ENCODE measurements at regions not wholly inside any gene's neighbourhood (a gene's known extent, or its start where the extent isn't known, plus 50 kb on each side); places are given as distances from the start of the nearest gene placed in this dataset.
A peak's percentile ranks its signal among the peaks of the same experiment; 100 is the strongest.

DNA sequence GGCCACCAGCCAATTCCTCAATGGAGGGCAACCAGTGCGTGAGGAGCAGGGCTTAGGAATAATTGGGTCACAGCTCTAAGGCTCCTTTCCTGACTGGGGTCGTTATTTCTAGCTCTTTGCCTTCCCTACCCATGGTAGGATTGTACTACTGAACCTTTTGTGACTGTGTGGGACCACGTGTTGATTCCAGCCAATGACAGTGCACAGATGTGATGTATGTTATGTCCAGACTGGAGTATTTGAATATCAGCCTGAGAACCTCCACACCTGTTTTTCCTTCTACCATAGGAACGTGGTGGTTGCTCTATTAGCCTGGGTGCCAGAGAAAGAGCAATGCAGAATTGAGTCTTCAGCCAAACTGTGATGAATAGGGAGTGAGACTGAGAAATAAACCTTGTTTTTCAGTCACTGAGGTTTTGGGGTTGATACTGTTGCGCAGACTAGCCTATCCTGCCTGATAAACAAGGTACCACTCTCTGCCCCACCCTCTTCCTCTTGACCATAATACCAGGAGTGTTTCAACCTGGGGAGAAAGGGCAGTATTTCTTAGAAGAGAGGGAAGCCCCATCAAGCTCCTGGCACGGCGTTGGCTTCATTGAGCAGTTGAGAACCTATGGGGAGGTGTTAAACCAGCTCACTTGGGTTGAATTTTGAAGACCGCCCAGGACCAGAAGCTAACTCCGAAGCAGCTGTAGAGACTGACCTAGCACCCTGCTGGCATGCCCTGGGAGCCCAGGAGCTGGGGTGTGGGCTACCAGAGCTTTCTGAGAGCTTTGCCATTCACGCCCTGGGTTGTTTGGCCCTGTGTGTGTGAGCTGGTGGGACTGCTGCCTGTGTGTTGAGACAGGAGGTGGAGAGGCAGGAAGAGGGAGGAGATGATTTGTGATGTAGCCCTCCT lies 105.5 kb upstream of the BACH2 start:
- DNase-seq: peak; percentile 19 to 65

DNA sequence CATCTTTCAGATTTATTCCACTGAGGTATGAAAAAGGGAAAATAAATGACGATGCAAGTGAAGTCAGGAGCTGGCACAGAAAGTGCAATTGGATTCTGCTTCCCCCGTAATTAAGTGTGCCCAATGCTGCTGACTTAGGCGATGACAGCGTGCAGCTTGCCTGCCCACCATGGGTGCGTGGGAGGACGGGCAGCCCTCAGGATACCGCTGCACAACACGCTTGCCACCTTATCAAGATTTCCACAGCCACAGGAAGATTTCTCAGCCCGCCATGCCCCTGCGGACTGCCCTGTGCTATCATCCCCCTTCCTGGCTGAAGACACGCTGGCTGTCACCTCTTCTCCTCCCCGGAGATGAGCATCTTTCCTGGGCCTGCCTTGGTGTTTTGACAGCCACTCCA lies 103.3 kb upstream of the BACH2 start:
- DNase-seq: no peak

DNA sequence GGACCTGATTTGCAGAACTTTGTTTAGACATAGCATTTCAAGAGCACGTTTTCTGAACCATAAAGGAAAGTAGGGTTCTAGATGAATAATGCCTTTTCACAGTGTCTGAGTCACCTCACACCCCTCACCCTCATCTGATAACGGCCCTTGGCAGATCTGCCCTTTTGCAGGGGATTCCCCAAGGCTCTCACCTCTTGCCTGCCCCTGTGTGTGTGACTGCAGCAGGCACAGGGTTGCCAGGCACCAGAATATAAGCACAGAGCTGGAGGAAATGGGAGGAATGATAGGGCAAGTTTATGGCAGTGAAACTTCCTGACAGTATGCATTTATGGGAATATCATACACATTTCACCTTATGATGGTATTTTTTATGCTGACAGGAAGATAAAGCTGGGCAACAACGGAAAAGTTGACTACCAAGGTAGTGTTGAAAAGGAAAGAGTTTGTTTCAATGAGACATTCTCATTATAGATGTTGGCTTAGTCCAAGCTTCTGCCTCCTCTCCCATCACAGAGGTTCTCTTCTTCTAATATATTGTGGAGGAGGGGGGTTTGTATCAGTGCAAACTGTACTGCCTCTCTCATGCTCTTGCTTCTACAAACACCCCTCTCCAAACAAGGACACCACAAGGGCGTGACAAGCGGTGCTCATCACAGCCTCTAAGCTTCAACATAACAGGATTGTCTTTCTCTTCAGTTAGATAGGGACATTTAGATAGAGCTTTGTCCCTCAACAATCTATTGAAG lies 101.5 kb upstream of the BACH2 start:
- DNase-seq: peak; percentile 84 to 87

DNA sequence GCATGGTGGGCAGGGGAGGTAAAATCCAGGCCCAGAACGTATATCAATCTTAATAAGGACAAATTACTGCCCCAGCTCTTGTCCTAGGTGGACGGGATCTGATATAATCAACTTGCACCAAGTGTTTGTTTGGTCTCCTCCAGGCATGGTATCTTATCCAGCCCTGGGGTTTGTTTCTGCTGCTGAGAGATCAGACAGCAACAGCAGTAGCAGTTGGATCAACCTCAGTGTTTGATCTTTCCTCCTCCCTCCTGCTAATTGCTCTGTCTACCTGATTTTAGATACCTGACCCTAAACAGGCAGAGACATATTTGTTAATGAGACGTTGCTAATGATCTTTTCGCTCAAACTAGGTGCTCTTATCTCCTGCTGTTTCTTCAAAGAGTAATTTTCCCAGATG lies 100.4 kb upstream of the BACH2 start:
- DNase-seq: no peak

DNA sequence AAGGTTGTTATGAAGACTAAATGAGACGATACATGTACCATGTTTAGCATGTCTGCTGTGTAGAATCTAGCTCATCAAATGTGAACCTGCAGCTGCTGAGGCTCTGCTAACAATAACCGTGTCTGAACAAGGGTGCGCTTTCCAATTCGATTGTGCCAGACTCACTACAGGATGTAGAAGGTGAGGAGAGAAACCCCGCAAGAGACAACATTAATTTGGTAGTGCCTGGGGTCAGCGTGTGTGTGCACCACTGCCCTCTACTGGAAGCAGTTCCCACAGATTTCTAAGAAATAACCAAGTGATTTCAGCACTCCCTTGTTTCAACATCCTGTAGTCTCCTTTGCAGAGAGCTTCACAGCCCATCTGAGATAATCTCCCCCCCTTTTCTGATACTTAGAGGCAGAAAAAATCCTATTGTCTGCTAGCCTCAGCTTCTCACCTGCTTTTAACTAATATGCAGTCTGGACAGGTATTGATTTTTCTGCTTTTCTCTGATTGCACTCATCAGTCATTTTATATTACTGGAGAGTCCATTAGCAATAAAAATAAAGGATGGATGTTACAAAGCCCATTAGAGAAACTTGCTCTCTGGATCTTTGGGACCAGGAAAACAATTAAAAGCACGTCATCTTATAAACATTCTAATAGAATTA lies 96.7 kb upstream of the BACH2 start:
- DNase-seq: peak; percentile 81

DNA sequence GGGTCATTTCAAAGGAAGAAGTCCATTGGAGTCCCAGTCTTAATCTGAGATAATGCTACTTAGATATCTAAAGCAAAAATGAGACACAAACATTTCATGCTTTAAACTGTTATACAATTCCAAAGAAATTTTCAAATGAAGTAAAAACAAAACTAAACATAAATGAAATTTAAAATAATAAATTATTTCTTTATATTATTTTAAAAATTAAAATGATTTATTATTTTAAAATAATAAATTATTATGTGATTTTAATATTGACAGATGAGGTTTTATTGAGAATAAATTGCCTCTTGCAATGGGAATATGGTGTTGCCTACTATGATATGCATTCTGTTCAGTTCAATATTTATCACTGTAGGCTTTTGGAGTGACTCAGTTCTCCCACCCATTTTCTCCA lies 93.7 kb upstream of the BACH2 start:
- no peak for DNase-seq

DNA sequence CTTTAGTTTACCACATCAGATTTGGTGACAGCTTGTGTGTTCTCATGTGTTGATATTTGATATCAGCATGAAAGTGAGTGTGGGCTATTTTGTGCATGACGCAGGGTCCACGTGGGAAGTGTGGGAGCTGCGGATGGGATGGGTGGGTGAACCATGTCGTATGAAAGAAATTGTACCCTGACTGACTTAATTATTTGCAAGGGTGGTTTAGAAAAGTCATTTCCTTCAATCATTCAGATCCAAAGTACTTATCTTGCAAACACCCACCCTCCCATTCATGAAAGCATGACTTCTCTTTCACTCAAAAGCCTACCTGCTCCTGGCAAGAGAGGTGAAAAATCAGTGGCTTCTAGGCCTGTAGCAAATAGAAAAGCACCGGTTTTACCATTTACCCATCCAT lies 91.8 kb upstream of the BACH2 start:
- DNase-seq: no peak

DNA sequence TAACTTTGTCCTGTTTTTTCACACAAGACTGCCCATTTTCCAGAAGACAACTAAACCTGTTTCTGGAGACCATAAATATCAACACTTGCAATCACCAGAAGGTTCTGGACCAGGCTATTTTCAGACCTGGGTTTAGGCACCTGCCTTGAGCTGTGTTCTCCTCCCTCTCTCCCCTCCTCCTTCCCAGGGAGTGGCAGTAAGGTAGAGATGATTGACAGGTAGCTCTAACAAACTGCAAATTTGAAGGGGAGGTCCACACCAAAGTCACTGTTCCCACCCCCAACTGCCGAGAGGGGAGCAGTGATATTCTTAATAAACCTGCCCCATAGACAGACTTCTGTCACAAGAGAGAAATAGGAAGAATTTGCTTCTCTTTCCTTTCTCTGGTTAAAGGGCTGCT lies 91.2 kb upstream of the BACH2 start:
- no peak for DNase-seq

DNA sequence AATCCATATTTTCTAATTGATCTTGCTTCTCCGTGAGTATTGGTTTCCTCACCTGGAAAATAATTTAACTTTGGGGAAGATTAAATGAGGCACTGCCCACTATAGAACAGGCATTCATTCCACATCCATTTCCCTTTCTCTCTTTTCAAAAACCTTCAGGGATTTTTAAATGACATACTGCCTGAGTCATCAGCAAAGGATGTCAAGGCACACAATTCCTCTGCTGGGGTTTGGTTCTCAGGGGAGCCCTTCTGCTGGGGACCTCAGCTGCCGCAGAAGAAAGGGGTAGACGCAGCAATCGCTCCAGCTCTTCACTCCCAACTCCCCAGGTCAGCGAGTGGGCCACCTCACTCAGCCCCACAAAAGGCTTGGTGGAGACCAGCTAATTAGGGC lies 90.7 kb upstream of the BACH2 start:
- no peak for DNase-seq

DNA sequence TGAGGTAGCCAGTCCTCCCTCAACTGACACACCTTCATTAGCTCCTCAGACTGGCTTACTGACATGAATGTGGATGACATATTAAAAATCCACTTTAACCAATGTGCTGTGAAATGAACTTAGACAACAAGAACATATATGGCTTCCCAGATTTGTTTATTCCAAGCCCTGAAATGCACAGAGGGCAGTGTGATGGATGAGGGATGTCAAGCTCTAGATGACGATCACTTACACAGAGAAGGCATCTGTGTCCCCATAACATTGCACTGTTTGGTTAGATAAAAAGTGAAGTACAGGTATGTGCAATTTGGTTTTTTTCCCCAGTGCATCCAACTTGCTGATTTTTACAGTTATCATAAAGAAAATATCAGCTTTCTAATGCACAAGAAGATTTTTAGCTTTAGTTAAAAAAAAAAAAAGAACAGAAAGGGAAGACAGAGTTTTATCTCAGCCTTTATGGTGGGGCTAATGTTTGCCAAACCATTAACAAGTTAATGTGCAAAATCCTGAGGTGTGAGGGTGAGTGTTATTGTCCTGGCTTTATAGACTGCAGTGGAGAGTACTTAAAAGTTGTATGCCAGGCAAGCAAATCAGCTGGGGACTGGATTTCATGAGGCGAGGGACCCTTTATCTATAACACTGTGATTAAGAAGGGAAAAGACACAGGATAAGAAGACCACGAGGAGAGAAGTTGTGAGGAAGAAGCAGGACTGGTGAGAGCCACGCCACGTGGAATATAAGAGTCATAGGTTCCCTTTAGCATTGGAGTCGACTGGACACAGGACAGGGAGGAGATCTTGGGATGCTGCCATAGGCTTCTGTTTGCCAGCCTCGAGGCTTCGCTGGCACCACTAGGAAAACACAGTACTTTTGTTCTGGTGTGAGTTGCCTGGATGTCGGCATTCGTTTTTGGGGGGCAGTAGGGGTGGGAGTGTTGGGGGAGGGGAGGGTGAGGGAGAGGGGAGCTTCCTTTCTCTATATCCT lies 90.0 kb upstream of the BACH2 start:
- DNase-seq: no peak

DNA sequence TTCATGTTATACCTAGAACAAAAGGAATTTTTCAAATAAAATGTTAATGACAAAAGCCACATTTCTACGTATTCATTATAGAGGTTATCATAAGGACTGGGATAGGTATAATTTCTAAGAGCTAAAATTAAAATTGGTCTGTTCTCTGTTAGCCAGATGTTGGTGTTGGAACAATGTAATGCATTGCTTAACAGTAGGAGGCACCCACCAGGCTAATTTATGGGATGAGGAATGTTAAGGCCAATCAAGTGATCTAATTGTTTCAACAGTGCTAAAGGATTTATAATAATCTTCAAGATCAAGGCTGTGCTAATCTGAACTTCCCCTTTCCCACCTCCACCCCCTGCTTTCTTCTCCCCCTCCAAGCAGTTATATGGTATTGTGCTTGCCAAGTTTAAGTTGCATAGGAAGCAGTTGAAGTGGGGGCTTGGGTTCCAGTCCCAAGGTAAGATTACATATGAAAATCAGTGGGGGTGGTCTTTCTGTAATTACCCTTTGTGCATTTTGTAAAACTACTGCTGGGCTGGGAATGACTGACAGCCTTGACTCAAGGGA lies 89.2 kb upstream of the BACH2 start:
- DNase-seq: no peak

DNA sequence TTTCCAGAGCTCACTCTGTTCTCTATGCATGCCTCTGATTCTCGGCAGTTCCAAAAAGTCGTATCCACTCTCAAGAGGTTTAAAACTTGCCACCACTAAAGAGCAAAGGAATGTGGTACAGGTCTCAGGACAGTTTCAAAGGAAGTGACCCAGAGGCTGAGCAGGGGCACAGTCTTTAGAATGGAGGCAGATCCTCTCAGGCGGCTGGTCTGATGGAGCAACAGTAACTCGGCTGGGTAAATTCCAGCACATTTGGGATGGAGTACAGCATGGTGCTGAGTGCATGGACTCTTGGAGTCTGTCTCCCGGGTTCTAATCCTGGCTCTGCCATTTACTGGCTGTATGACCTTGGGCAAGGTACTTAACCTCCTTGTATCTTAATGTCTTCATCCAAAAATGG lies 88.1 kb upstream of the BACH2 start:
- no peak for DNase-seq

DNA sequence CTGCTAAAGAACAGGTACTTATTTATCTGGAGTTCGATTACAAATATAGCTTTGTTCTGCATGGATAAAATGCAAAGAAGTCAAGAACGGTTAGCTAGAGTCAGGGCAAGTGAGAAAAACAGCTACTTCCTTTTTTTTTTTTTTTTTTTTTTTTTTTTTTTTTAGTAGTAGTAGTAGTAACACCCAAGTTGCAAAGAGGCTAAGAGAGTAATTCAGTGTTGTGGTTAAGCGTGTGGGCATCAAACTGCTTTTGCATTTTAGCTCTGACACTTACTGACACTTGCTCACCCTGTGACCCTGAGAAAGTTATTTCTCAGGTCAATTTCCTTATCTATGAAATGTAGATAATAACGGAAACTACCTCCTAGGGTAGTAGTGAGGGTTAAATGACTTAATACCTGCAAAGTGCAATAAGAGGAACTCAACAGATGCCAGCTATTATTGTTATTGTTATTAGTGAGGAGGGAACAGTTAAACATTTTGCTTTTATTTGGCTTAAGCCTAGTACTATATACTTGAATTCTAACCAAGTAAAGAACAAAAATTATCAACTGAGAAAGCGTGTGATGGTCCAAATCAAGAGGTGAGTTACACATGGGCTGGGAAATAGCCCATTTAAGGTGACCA lies 86.7 kb upstream of the BACH2 start:
- DNase-seq: peak; percentile 22 to 33

DNA sequence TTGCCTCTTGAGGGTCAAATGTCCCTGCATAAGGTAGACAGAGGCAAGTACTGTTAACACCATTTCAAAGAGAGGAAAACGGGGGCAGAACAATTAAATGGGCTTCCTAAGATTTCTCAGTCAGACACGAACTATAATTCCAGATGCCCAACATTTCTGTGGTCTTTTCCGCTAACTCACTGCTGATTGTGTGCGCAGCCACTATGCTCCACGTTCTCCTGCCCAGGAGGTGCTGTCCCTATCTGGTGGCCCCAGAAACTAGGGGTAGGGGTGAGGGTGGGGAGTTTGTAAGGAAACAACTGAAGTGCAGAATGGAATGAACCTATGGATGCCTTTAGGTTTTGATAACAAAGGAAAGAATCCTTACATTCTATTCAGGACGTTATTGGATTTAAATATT lies 86.1 kb upstream of the BACH2 start:
- no peak for DNase-seq

DNA sequence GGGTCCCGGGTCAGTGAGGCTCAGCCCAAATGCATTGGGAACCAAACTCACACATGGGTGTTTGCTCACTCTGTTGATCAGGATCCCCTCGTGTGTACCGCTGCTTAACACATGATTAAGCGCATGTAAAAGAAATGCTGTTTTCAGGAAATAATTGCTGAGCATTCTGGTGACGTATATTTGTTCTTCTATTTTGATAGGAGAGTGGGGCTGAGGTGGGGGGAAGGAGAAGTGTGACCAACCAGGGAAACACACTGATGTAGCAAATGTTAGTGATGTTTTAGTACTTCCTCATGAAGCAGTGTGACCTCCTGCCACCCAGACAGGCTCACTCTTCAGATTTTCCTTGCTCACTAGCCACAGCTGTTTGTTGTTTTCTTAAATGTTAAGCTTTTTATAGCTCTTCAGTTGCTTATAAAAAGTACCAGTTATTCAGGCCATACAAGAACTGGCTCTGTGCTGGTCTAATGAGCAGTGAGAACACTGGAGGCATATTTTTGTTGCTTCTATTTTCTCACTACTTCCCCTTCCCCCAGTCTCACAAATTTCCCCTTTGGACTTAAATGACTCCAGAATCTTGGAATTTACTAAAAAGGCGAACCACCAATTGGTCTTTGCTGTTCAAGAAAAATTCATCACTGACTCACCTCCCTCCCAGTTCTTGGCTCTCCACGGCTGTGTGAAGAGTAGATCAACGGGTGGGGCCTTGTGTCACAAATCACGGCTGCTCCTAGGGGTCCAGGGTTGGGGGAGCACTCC lies 79.2 kb upstream of the BACH2 start:
- peak in 1 of 2 donors; percentile 82 for DNase-seq

DNA sequence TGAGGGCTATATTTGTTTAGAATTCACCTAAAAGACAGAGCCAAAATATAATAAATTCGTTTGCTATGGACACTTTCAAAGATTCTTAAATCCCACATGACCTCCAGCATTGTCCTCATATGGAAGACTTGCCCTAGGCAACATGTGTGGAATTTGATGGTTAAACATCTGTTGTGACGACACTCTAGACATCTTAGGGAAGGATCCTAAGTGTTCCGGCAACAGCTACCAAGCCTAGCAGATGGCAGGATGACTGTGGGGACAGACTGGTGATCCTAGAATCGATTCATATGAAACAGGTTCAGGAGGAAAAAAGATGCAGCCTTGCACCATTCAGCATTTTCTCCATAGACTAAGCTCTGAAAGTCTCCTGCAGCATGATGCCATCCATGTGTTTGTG lies 77.6 kb upstream of the BACH2 start:
- no peak for DNase-seq

DNA sequence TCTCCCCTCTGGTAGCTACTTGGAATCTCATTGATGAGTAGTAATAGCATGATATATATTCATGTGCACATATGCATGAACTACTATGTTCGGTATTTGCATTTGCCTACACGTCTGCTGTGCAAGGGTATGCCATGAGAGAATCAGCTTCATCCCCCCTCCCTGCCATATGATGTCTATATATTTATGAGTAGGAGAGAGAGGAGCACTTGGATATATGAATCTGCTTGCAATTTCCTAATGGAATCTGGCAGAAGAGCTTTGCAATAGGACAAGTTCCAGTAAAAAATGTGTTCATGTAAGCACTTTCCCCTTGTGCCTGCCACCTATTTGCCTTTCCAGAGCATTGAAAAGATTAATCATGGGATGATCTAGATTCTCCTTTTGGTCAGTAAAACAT lies 76.2 kb upstream of the BACH2 start:
- no peak for DNase-seq

DNA sequence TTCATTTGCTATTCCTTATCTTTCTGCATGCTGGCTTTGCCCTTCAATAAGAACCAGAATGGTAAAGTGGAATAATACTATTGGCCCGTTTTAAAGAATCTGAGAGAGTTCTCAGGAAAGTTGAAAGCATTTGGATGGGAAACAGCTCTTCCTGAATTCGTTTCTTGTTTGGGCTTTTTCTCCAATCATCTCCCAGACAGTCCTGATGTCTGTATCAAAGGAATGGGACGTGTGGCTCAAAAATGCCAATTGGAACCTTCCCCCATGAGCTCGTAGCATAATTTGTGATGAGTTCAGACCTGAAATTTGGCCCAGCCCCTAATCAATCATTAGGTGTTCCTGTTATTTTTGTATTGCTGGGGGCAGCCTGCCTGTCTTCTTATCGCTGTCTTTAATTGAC lies 75.8 kb upstream of the BACH2 start:
- DNase-seq: no peak

DNA sequence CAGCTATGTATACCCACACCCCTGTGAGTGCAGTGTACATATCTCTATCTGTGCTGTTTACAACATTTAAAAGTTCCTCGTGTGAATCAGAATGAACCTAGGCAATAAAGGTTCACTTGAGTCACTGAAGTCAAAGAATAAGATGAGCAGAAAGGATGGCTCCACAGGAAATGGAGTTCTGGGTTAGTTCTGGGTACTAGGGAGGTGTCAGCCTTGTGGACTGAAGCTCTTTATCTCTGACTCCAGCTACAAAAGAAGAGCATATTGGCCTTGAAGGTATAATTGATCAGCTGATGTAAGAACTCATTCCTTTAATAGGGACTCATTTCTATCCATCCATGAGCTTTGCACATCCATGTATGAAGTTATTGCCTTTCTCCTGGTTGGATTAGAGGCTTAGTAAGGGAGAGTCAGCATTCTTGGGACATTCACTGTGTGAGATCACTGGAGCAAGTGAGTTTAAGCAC lies 73.9 kb upstream of the BACH2 start:
- no peak for DNase-seq

DNA sequence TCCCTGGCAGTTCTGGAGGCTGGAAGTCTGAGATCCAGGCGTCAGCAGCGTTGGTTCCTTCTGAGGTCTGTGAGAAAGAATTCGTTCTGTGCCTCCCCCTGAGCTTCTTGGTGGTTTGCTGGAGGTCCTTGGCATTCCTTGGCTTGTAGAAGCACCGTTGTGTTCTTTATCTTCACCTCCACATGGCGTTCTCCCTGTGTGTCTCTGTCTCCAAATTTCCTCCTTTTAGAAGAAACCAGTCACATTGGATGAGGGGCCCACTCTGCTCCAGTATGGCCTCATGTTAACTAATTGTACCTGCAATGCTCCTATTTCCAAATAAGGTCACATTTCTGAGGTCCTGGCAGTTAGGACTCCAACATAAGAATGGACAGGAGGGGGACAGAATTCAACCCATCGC lies 73.0 kb upstream of the BACH2 start:
- no peak for DNase-seq

DNA sequence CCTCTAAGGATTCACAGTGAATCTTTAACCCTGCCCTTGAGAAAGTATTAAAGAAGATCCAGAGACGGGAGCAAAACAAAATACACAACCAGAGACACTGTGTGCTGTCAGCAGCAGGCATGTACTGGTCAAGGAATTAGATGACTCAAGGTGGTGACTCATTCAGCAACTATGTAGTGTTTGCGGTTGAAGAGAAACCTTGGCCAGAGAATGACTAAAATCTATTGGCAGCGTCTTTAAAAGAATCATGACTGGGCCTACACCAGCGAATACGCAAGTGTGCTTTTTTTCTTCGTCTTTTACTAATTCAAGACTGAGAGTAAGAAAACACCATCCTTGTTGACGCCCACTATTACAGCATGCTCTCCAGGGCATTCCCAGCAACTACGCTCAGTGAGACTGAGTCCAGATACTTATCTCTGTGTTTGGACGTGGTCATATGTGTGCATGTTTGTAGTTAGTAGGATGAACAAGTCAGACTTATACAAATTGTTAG lies 72.4 kb upstream of the BACH2 start:
- peak in 1 of 2 donors; percentile 26 for DNase-seq

Data from CD4-positive, alpha-beta T cell treated with Interleukin-4 for 1 hour (primary cell).